GM13976 (cell line): ENCODE measurements at regions not wholly inside any gene's neighbourhood (a gene's known extent, or its start where the extent isn't known, plus 50 kb on each side); places are given as distances from the start of the nearest gene placed in this dataset.
"Not testable (repeated sequence)": the region's sequence is repeated elsewhere in the genome, so short reads cannot be mapped to it uniquely, and the experiment has no call there.

Experiments
- DNase-seq: peaks from one replicate; pipeline ENCODE4 v3.0.0; 2012; ENCODE audit warnings: low spot score
- CTCF ChIP-seq: IDR thresholded peaks from 2 replicates; pipeline ENCODE4 v1.5.1; 2012; ENCODE audit warnings: borderline replicate concordance, mild to moderate bottlenecking; ENCODE audit not compliant: insufficient read depth; ENCODE audit errors: extremely low read depth, missing control alignments, control extremely low read depth
- in situ Hi-C: fragments of 300-500 bp; cut with MboI; formaldehyde crosslinking; loops from one replicate; pipeline ENCODE4 v1.12.0; 2022; ENCODE audit warnings: low sequenced_read_pairs, mixed read lengths, inconsistent platforms; ENCODE audit not compliant: unreplicated experiment

- in situ Hi-C loops: no loop called here
- no peak for TF ChIP-seq CTCF
- no peak for DNase-seq
Observed at GRCh38 chr5:105630803-105631202, 2039.9 kb downstream of the EFNA5 start.

- DNase-seq: no peak
- in situ Hi-C loops: no loop called here
- no peak for TF ChIP-seq CTCF
Observed at GRCh38 chr5:105619725-105620124, 2051.0 kb downstream of the EFNA5 start.

- in situ Hi-C loops: no loop called here
- TF ChIP-seq CTCF: no peak
- no peak for DNase-seq
Observed at GRCh38 chr5:105617436-105618215, 2053.1 kb downstream of the EFNA5 start.

- TF ChIP-seq CTCF: no peak
- in situ Hi-C loops: no loop called here
- no peak for DNase-seq
Observed at GRCh38 chr5:105616599-105616998, 2054.0 kb upstream of the NUDT12 start.

DNA sequence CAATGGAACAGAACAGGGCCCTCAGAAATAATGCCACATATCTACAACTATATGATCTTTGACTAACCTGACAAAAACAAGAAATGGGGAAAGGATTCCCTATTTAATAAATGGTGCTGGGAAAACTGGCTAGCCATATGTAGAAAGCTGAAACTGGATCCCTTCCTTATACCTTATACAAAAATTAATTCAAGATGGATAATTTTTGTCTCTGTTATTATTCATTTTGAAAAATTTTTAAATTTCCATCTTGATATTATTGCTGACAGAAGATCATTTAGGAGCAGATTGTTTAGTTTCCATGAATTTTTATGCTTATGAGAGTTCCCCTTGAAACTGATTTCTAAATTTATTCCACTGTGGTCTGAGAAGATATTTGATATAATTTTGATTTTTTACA, 2039.8 kb upstream of the NUDT12 start:
- in situ Hi-C loops, DNase-seq: not testable (repeated sequence)

GRCh38 chr5:105593011-105593760, 2030.6 kb upstream of the NUDT12 start:
- in situ Hi-C loops: no loop called here
- no peak for DNase-seq
- no peak for TF ChIP-seq CTCF
